ENCODE measurements at regions not wholly inside any gene's neighbourhood (a gene's known extent, or its start where the extent isn't known, plus 50 kb on each side); places are given as distances from the start of the nearest gene placed in this dataset.

DNA sequence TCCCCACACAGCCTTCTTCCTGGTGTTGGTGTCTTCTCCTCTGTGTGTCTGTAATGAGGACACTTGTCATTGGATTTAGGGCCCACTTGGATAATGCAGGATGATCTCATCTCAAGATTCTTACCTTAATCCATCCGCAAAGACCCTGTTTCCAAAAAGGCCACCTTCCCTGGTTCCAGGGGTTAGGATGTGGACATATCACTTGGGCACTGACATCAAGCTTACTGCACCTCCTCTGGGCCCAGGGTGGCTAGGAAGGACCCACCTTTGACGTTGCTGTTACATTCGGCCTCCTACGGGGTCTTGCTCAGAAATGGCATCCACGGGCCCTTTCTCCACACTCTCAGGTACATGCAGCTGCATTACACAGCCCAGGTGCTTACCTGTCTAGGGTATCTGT lies 535.9 kb downstream of the BRD1 start:
- TF ChIP-seq JUNB (IDR thresholded peaks at IDR 0.05; ENCODE audit: unreplicated experiment), result no peak
- no peak for TF ChIP-seq EZH2phosphoT487 (IDR thresholded peaks at IDR 0.05; ENCODE audit: unreplicated experiment)
- TF ChIP-seq, protein P1, sequence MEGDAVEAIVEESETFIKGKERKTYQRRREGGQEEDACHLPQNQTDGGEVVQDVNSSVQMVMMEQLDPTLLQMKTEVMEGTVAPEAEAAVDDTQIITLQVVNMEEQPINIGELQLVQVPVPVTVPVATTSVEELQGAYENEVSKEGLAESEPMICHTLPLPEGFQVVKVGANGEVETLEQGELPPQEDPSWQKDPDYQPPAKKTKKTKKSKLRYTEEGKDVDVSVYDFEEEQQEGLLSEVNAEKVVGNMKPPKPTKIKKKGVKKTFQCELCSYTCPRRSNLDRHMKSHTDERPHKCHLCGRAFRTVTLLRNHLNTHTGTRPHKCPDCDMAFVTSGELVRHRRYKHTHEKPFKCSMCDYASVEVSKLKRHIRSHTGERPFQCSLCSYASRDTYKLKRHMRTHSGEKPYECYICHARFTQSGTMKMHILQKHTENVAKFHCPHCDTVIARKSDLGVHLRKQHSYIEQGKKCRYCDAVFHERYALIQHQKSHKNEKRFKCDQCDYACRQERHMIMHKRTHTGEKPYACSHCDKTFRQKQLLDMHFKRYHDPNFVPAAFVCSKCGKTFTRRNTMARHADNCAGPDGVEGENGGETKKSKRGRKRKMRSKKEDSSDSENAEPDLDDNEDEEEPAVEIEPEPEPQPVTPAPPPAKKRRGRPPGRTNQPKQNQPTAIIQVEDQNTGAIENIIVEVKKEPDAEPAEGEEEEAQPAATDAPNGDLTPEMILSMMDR (conservative IDR thresholded peaks at IDR 0.05; ENCODE audit: low read depth in 2 of 2), result no peak

All from GM23338 (cell line).